ENCODE measurements at regions not wholly inside any gene's neighbourhood (a gene's known extent, or its start where the extent isn't known, plus 50 kb on each side); places are given as distances from the start of the nearest gene placed in this dataset.

DNA sequence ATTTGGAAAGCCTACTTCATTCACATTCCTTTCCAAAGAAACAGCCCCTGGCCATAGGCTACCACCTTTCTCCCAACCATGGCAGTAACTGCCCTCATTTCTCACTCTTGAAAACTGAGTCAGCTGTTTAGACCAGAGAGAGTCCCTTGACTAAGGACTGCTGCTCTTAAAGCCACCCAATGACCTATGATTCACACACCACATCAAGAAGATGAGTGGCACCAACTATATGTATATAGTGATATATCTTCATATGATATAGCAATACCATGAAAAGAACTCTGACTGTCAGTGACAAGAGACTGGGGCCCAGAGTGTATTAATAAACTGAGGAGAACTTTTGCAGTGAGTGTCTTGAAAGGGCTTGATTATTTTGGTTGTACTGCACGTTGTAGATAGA is 404.5 kb upstream of the ASIC2 start:
- no peaks in the 10 kb centered on the region for H4K20me1 ChIP-seq (ENCODE audit: control insufficient read depth, insufficient read depth, low read length, poor library complexity, severe bottlenecking)
- DNase-seq (no peak), ATAC-seq (ENCODE audit: low read depth) (no peak)
- Mint-ChIP-seq H3K9me3 (ENCODE audit: insufficient read depth) (no peaks in the 10 kb centered on the region), H3K4me1 (no peaks in the 10 kb centered on the region), H3K27ac (no peak overlapping the region), H3K4me3 (no peak overlapping the region), H3K27me3 (peaks cover 7% of the 10 kb centered on the region)
- no peaks in the 10 kb centered on the region for H3K9me3 ChIP-seq (ENCODE audit: control extremely low read depth in 1 of 3, control insufficient read depth in 2 of 3, insufficient read depth in 1 of 3, low read length in 2 of 3)
- H3K4me2 ChIP-seq (replicated peaks; ENCODE audit: low read depth, low read length, poor library complexity, severe bottlenecking) = no peak overlapping the region
- TF ChIP-seq, protein P1, sequence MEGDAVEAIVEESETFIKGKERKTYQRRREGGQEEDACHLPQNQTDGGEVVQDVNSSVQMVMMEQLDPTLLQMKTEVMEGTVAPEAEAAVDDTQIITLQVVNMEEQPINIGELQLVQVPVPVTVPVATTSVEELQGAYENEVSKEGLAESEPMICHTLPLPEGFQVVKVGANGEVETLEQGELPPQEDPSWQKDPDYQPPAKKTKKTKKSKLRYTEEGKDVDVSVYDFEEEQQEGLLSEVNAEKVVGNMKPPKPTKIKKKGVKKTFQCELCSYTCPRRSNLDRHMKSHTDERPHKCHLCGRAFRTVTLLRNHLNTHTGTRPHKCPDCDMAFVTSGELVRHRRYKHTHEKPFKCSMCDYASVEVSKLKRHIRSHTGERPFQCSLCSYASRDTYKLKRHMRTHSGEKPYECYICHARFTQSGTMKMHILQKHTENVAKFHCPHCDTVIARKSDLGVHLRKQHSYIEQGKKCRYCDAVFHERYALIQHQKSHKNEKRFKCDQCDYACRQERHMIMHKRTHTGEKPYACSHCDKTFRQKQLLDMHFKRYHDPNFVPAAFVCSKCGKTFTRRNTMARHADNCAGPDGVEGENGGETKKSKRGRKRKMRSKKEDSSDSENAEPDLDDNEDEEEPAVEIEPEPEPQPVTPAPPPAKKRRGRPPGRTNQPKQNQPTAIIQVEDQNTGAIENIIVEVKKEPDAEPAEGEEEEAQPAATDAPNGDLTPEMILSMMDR (IDR thresholded peaks at IDR 0.05) = no peak
- no peak for TF ChIP-seq EZH2 (IDR thresholded peaks at IDR 0.05; ENCODE audit: borderline replicate concordance, insufficient read depth, low read depth, low read length, poor library complexity, severe bottlenecking)
- H3K27ac ChIP-seq (ENCODE audit: low read length in 2 of 2) = no peak overlapping the region
- H2AFZ ChIP-seq (ENCODE audit: insufficient read depth, low read depth, low read length, poor library complexity, severe bottlenecking) = no peak overlapping the region
- POLR2A ChIA-PET = no interaction called here
- no peaks in the 10 kb centered on the region for H3K4me1 ChIP-seq (ENCODE audit: control insufficient read depth in 2 of 2, insufficient read depth in 2 of 2, low read length in 2 of 2)
- H3K4me3 ChIP-seq (ENCODE audit: control extremely low read depth in 1 of 5, extremely low read depth in 1 of 5, insufficient read depth in 1 of 5, low read depth in 2 of 5, low read length in 4 of 5) = no peak overlapping the region
- peaks cover 0 to 4% (median 1%) of the 10 kb centered on the region in 4 experiments for H3K27me3 ChIP-seq (replicated peaks in 1 of 4; ENCODE audit: control extremely low read depth in 1 of 4, control insufficient read depth in 3 of 4, insufficient read depth in 4 of 4, low read length in 3 of 4)
- intact Hi-C loops (cut with micrococcal nuclease) = no loop called here
- CTCF ChIA-PET = no interaction called here
- H3K79me2 ChIP-seq (ENCODE audit: control insufficient read depth, insufficient read depth, low read length) = no peaks in the 10 kb centered on the region
- no peak overlapping the region for H3K9ac ChIP-seq (ENCODE audit: low read length)
- H3K36me3 ChIP-seq (replicated peaks in 1 of 2; ENCODE audit: control extremely low read depth in 1 of 2, control insufficient read depth in 1 of 2, extremely low read depth in 1 of 2, insufficient read depth in 2 of 2, low read length in 1 of 2) = no peaks in the 10 kb centered on the region
- WGBS (ENCODE audit: insufficient coverage) = no CpG with 5 or more reads among the region's 1 CpG

DNA sequence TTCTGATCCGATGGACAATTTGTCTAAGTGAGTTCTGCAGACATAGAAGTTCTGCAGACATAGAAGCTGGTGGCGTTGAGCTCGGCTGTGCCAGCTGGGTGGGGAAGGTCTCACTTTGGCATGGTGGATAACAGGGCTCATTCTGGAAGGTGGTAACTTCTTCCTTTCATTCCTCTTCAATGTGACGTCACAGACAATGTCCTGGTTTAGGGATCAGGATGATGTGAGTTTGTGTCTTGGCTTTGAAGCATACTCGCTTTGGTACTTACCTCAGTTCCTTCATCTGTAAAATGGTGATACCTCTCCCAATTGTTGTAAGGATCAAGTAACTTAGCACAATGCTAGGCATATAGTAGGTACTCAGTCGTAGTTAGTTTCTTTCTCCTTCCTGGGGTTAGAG is 408.8 kb upstream of the ASIC2 start:
- no peaks in the 10 kb centered on the region for H3K36me3 ChIP-seq (replicated peaks in 1 of 2; ENCODE audit: control extremely low read depth in 1 of 2, control insufficient read depth in 1 of 2, extremely low read depth in 1 of 2, insufficient read depth in 2 of 2, low read length in 1 of 2)
- no peak overlapping the region for H2AFZ ChIP-seq (ENCODE audit: insufficient read depth, low read depth, low read length, poor library complexity, severe bottlenecking)
- Mint-ChIP-seq H3K27me3 (no peaks in the 10 kb centered on the region), H3K4me3 (no peak overlapping the region), H3K4me1 (no peaks in the 10 kb centered on the region), H3K9me3 (ENCODE audit: insufficient read depth) (peaks cover 2% of the 10 kb centered on the region), H3K27ac (no peak overlapping the region)
- ChIA-PET POLR2A (no interaction called here), CTCF (no interaction called here)
- H3K9ac ChIP-seq (ENCODE audit: low read length) = no peak overlapping the region
- WGBS (ENCODE audit: insufficient coverage) = 100% methylated on average over 1 of the region's 6 CpGs
- no peak for DNase-seq
- intact Hi-C loops (cut with micrococcal nuclease) = no loop called here
- TF ChIP-seq, protein P1 (IDR thresholded peaks at IDR 0.05) = no peak
- no peak for TF ChIP-seq EZH2 (IDR thresholded peaks at IDR 0.05; ENCODE audit: borderline replicate concordance, insufficient read depth, low read depth, low read length, poor library complexity, severe bottlenecking)
- H3K4me3 ChIP-seq (ENCODE audit: control extremely low read depth in 1 of 5, extremely low read depth in 1 of 5, insufficient read depth in 1 of 5, low read depth in 2 of 5, low read length in 4 of 5) = no peak overlapping the region
- H3K4me2 ChIP-seq (replicated peaks; ENCODE audit: low read depth, low read length, poor library complexity, severe bottlenecking) = no peak overlapping the region
- no peak for ATAC-seq (ENCODE audit: low read depth)
- no peaks in the 10 kb centered on the region for H3K9me3 ChIP-seq (ENCODE audit: control extremely low read depth in 1 of 3, control insufficient read depth in 2 of 3, insufficient read depth in 1 of 3, low read length in 2 of 3)
- peaks cover 0 to 4% (median 1%) of the 10 kb centered on the region in 4 experiments for H3K27me3 ChIP-seq (replicated peaks in 1 of 4; ENCODE audit: control extremely low read depth in 1 of 4, control insufficient read depth in 3 of 4, insufficient read depth in 4 of 4, low read length in 3 of 4)
- H4K20me1 ChIP-seq (ENCODE audit: control insufficient read depth, insufficient read depth, low read length, poor library complexity, severe bottlenecking) = no peaks in the 10 kb centered on the region
- no peaks in the 10 kb centered on the region for H3K4me1 ChIP-seq (ENCODE audit: control insufficient read depth in 2 of 2, insufficient read depth in 2 of 2, low read length in 2 of 2)
- no peaks in the 10 kb centered on the region for H3K79me2 ChIP-seq (ENCODE audit: control insufficient read depth, insufficient read depth, low read length)
- H3K27ac ChIP-seq (ENCODE audit: low read length in 2 of 2) = no peak overlapping the region
